Naive thymus-derived CD4-positive, alpha-beta T cell (primary cell): ENCODE measurements at regions not wholly inside any gene's neighbourhood (a gene's known extent, or its start where the extent isn't known, plus 50 kb on each side); places are given as distances from the start of the nearest gene placed in this dataset.
"Not testable (repeated sequence)": the region's sequence is repeated elsewhere in the genome, so short reads cannot be mapped to it uniquely, and the experiment has no call there.

ENCODE experiments used
- ATAC-seq: fragments of 150-1000 bp; cut with Tn5 transposase; 2 replicates; pipeline ENCODE4 v1.10.0; 2021; ENCODE audit warnings: mild to moderate bottlenecking, moderate library complexity
- CTCF ChIA-PET: fragments of 350-600 bp; sonication (Branson Sonifier 250); formaldehyde crosslinking; loops from one replicate; lab custom pipeline; 2021; ENCODE audit warnings: antibody characterized with exemption; lab: Charles Lee
- POLR2A ChIA-PET: fragments of 350-600 bp; sonication (Branson Sonifier 250); formaldehyde crosslinking; loops from one replicate; lab custom pipeline; 2021; ENCODE audit warnings: antibody characterized with exemption, inconsistent platforms; lab: Charles Lee
- DNase-seq, 9 donors: peaks; one replicate each; pipeline versions ENCODE4 v3.0.0 to v3.0.0-alpha.2; 2020 to 2022; ENCODE audit warnings: mixed read lengths in 1 of 9
- H3K27ac ChIP-seq: one replicate; pipeline ENCODE4 v1.7.0; 2013; ENCODE audit warnings: mild to moderate bottlenecking, low read depth, low read length, moderate library complexity
- H3K27me3 ChIP-seq, 2 donors: one replicate each; pipeline ENCODE4 v1.7.0; 2013; ENCODE audit warnings: low read length in 2 of 2, mild to moderate bottlenecking in 2 of 2, moderate library complexity in 2 of 2; ENCODE audit not compliant: control insufficient read depth in 2 of 2, insufficient read depth in 2 of 2
- H3K36me3 ChIP-seq, 3 experiments: 1 replicate in 2 of 3; 2 replicates in 1 of 3; pipeline ENCODE4 v1.7.0; 2013; ENCODE audit warnings: low read length in 3 of 3, mild to moderate bottlenecking in 3 of 3, moderate library complexity in 1 of 3; ENCODE audit not compliant: insufficient read depth in 3 of 3, control insufficient read depth in 2 of 3
- H3K4me1 ChIP-seq, 2 donors: one replicate each; pipeline ENCODE4 v1.7.0; 2013; ENCODE audit warnings: low read length in 2 of 2, mild to moderate bottlenecking in 2 of 2, moderate library complexity in 1 of 2; ENCODE audit not compliant: control insufficient read depth in 2 of 2, insufficient read depth in 2 of 2
- H3K4me3 ChIP-seq: 2 replicates; pipeline ENCODE4 v1.7.0; 2013; ENCODE audit warnings: mild to moderate bottlenecking, low read length
- H3K9me3 ChIP-seq, 3 experiments: 1 replicate in 2 of 3; 2 replicates in 1 of 3; pipeline ENCODE4 v1.7.0; 2013; ENCODE audit warnings: low read length in 3 of 3; ENCODE audit not compliant: control insufficient read depth in 2 of 3
- H3K27ac Mint-ChIP-seq, 9 donors: one replicate each; pipeline ENCODE4 v1.8.0; 2020 to 2022; ENCODE audit warnings: mixed read lengths in 9 of 9, mild to moderate bottlenecking in 8 of 9, moderate library complexity in 5 of 9, inconsistent platforms in 2 of 9
- H3K27me3 Mint-ChIP-seq, 5 donors: one replicate each; pipeline ENCODE4 v1.8.0; 2021 to 2022; ENCODE audit warnings: mixed read lengths in 5 of 5, mild to moderate bottlenecking in 1 of 5
- H3K36me3 Mint-ChIP-seq, 5 donors: one replicate each; pipeline ENCODE4 v1.8.0; 2020 to 2022; ENCODE audit warnings: mixed read lengths in 5 of 5, mild to moderate bottlenecking in 3 of 5, inconsistent platforms in 1 of 5
- H3K4me1 Mint-ChIP-seq, 7 donors: one replicate each; pipeline ENCODE4 v1.8.0; 2020 to 2022; ENCODE audit warnings: mixed read lengths in 7 of 7, mild to moderate bottlenecking in 3 of 7, inconsistent platforms in 1 of 7
- H3K4me3 Mint-ChIP-seq, 10 donors: one replicate each; pipeline ENCODE4 v1.8.0; 2020 to 2022; ENCODE audit warnings: mild to moderate bottlenecking in 10 of 10, mixed read lengths in 10 of 10, moderate library complexity in 6 of 10, inconsistent platforms in 2 of 10
- H3K9me3 Mint-ChIP-seq, 11 donors: one replicate each; pipeline ENCODE4 v1.8.0; 2020 to 2022; ENCODE audit warnings: mixed read lengths in 11 of 11, mild to moderate bottlenecking in 4 of 11, inconsistent platforms in 1 of 11, moderate library complexity in 1 of 11
- intact Hi-C, 2 donors: fragments of 100-400 bp; cut with micrococcal nuclease; formaldehyde crosslinking; loops; one replicate each; pipeline ENCODE4 v1.15.1; 2023

GRCh38 chr5:107005161-107005560 lies 665.6 kb downstream of the EFNA5 start:
- no peak for ATAC-seq
- no peaks in the 10 kb centered on the region for H3K36me3 Mint-ChIP-seq
- H3K4me3 Mint-ChIP-seq = no peak overlapping the region
- Histone ChIP-seq H3K4me3 (no peak overlapping the region), H3K36me3 (no peaks in the 10 kb centered on the region), H3K9me3 (no peaks in the 10 kb centered on the region), H3K27ac (no peak overlapping the region), H3K27me3 (no peaks in the 10 kb centered on the region), H3K4me1 (no peaks in the 10 kb centered on the region)
- peaks cover 0 to 3% (median 0%) of the 10 kb centered on the region in 11 donors for H3K9me3 Mint-ChIP-seq
- no peaks in the 10 kb centered on the region for H3K4me1 Mint-ChIP-seq
- intact Hi-C loops = no loop called here
- H3K27ac Mint-ChIP-seq = no peak overlapping the region
- H3K27me3 Mint-ChIP-seq = peaks cover 0 to 5% (median 0%) of the 10 kb centered on the region in 5 donors
- ChIA-PET CTCF (no interaction called here), POLR2A (no interaction called here)
- no peak for DNase-seq

GRCh38 chr5:107002115-107002514 lies 668.6 kb downstream of the EFNA5 start:
- Histone ChIP-seq H3K27me3 (no peaks in the 10 kb centered on the region), H3K4me1 (no peaks in the 10 kb centered on the region), H3K27ac (no peak overlapping the region), H3K36me3 (no peaks in the 10 kb centered on the region), H3K4me3 (no peak overlapping the region), H3K9me3 (no peaks in the 10 kb centered on the region)
- Mint-ChIP-seq H3K36me3 (peaks cover 0 to 6% (median 0%) of the 10 kb centered on the region in 5 donors), H3K4me3 (no peak overlapping the region), H3K4me1 (no peaks in the 10 kb centered on the region), H3K27ac (no peak overlapping the region), H3K27me3 (peaks cover 0 to 7% (median 4%) of the 10 kb centered on the region in 5 donors), H3K9me3 (peaks cover 0 to 15% (median 5%) of the 10 kb centered on the region in 11 donors)
- CTCF ChIA-PET = no interaction called here
- intact Hi-C loops = no loop called here
- DNase-seq (no peak), ATAC-seq (no peak)
- POLR2A ChIA-PET = no interaction called here

GRCh38 chr5:106999506-106999905 lies 671.2 kb downstream of the EFNA5 start:
- ATAC-seq, POLR2A ChIA-PET, intact Hi-C loops, DNase-seq, H3K27ac ChIP-seq, H3K4me1 ChIP-seq, H3K27me3 ChIP-seq, H3K4me3 ChIP-seq, H3K27me3 Mint-ChIP-seq, H3K4me3 Mint-ChIP-seq, H3K27ac Mint-ChIP-seq, H3K9me3 ChIP-seq, H3K36me3 Mint-ChIP-seq, H3K36me3 ChIP-seq, CTCF ChIA-PET, H3K4me1 Mint-ChIP-seq: not testable (repeated sequence)
- H3K9me3 Mint-ChIP-seq = peaks cover 0 to 18% (median 7%) of the 10 kb centered on the region in 11 donors

- intact Hi-C loops = no loop called here
- ChIA-PET CTCF (no interaction called here), POLR2A (no interaction called here)
- H3K27ac ChIP-seq = no peak overlapping the region
- Mint-ChIP-seq H3K4me3 (no peak overlapping the region), H3K36me3 (no peaks in the 10 kb centered on the region), H3K9me3 (peaks cover 0 to 5% (median 1%) of the 10 kb centered on the region in 11 donors), H3K27ac (no peak overlapping the region), H3K27me3 (no peaks in the 10 kb centered on the region), H3K4me1 (no peaks in the 10 kb centered on the region)
- H3K4me1 ChIP-seq = no peaks in the 10 kb centered on the region
- no peaks in the 10 kb centered on the region for H3K36me3 ChIP-seq
- no peaks in the 10 kb centered on the region for H3K9me3 ChIP-seq
- DNase-seq (no peak), ATAC-seq (no peak)
- H3K27me3 ChIP-seq = no peaks in the 10 kb centered on the region
- no peak overlapping the region for H3K4me3 ChIP-seq
Measured at GRCh38 chr5:106986006-106986405, 684.7 kb downstream of the EFNA5 start.

GRCh38 chr5:106985174-106985573 lies 685.6 kb downstream of the EFNA5 start:
- peaks cover 0 to 7% (median 2%) of the 10 kb centered on the region in 11 donors for H3K9me3 Mint-ChIP-seq
- H3K27me3 Mint-ChIP-seq = peaks cover 0 to 6% (median 0%) of the 10 kb centered on the region in 5 donors
- no peak overlapping the region for H3K4me3 Mint-ChIP-seq
- H3K36me3 Mint-ChIP-seq = no peaks in the 10 kb centered on the region
- Histone ChIP-seq H3K36me3 (no peaks in the 10 kb centered on the region), H3K4me3 (no peak overlapping the region), H3K27me3 (no peaks in the 10 kb centered on the region), H3K9me3 (no peaks in the 10 kb centered on the region), H3K4me1 (no peaks in the 10 kb centered on the region), H3K27ac (no peak overlapping the region)
- H3K4me1 Mint-ChIP-seq = no peaks in the 10 kb centered on the region
- ChIA-PET CTCF (no interaction called here), POLR2A (no interaction called here)
- ATAC-seq (no peak), DNase-seq (no peak)
- H3K27ac Mint-ChIP-seq = no peak overlapping the region
- intact Hi-C loops = no loop called here

GRCh38 chr5:106979178-106979577 lies 691.6 kb downstream of the EFNA5 start:
- H3K4me3 ChIP-seq, H3K36me3 Mint-ChIP-seq, CTCF ChIA-PET, DNase-seq, H3K4me3 Mint-ChIP-seq, H3K27ac ChIP-seq, H3K36me3 ChIP-seq, ATAC-seq, H3K4me1 Mint-ChIP-seq, POLR2A ChIA-PET, H3K9me3 ChIP-seq, H3K27me3 Mint-ChIP-seq, intact Hi-C loops, H3K4me1 ChIP-seq, H3K27me3 ChIP-seq, H3K27ac Mint-ChIP-seq: not testable (repeated sequence)
- H3K9me3 Mint-ChIP-seq = peaks cover 0 to 13% (median 3%) of the 10 kb centered on the region in 11 donors

GRCh38 chr5:106978582-106979165 lies 692.1 kb downstream of the EFNA5 start:
- DNase-seq, H3K36me3 ChIP-seq, intact Hi-C loops, H3K4me1 Mint-ChIP-seq, H3K4me3 ChIP-seq, H3K27me3 Mint-ChIP-seq, H3K27ac ChIP-seq, CTCF ChIA-PET, H3K27me3 ChIP-seq, H3K27ac Mint-ChIP-seq, ATAC-seq, H3K36me3 Mint-ChIP-seq, H3K4me3 Mint-ChIP-seq, POLR2A ChIA-PET, H3K9me3 ChIP-seq, H3K4me1 ChIP-seq: not testable (repeated sequence)
- H3K9me3 Mint-ChIP-seq = peaks cover 0 to 13% (median 3%) of the 10 kb centered on the region in 11 donors
